ENCODE measurements at regions not wholly inside any gene's neighbourhood (a gene's known extent, or its start where the extent isn't known, plus 50 kb on each side); places are given as distances from the start of the nearest gene placed in this dataset.
"Not testable (repeated sequence)": the region's sequence is repeated elsewhere in the genome, so short reads cannot be mapped to it uniquely, and the experiment has no call there.

GRCh38 chrX:140149761-140150160 lies 184.4 kb upstream of the CXorf66 start:
- no peak for TF ChIP-seq CTCF (IDR thresholded peaks at IDR 0.05; ENCODE audit: low read depth, low read length, missing control alignments)
- DNase-seq = no peak
- in situ Hi-C loops (cut with HindIII; ENCODE audit: low pct_ligation_motif_present, low sequenced_read_pairs) = no loop called here
- no peak overlapping the region for H3K4me3 ChIP-seq (ENCODE audit: low read depth, low read length)
- H3K27ac ChIP-seq = no peak overlapping the region
- no peaks in the 10 kb centered on the region for H3K36me3 ChIP-seq (replicated peaks)
- no peaks in the 10 kb centered on the region for H3K27me3 ChIP-seq (replicated peaks)

GRCh38 chrX:140141444-140142029 lies 176.2 kb upstream of the CXorf66 start:
- H3K27me3 ChIP-seq (replicated peaks) = no peaks in the 10 kb centered on the region
- DNase-seq = peak; percentile 2
- in situ Hi-C loops (cut with HindIII; ENCODE audit: low pct_ligation_motif_present, low sequenced_read_pairs) = no loop called here
- H3K4me3 ChIP-seq (ENCODE audit: low read depth, low read length) = no peak overlapping the region
- no peaks in the 10 kb centered on the region for H3K36me3 ChIP-seq (replicated peaks)
- no peak overlapping the region for H3K27ac ChIP-seq
- peak; percentile 71 for TF ChIP-seq CTCF (IDR thresholded peaks at IDR 0.05; ENCODE audit: low read depth, low read length, missing control alignments)

- H3K4me3 ChIP-seq (ENCODE audit: low read depth, low read length); H3K36me3 ChIP-seq (replicated peaks); H3K27ac ChIP-seq; H3K27me3 ChIP-seq (replicated peaks); in situ Hi-C loops (cut with HindIII; ENCODE audit: low pct_ligation_motif_present, low sequenced_read_pairs); DNase-seq: not testable (repeated sequence)
These were observed 173.2 kb upstream of the CXorf66 start for GRCh38 chrX:140138492-140138891.

- H3K36me3 ChIP-seq (replicated peaks); DNase-seq; H3K4me3 ChIP-seq (ENCODE audit: low read depth, low read length); H3K27ac ChIP-seq; in situ Hi-C loops (cut with HindIII; ENCODE audit: low pct_ligation_motif_present, low sequenced_read_pairs); H3K27me3 ChIP-seq (replicated peaks): not testable (repeated sequence)
These were observed 172.7 kb upstream of the CXorf66 start for GRCh38 chrX:140138065-140138464.

- no peak overlapping the region for H3K4me3 ChIP-seq (ENCODE audit: low read depth, low read length)
- in situ Hi-C loops (cut with HindIII; ENCODE audit: low pct_ligation_motif_present, low sequenced_read_pairs) = no loop called here
- no peak for DNase-seq
- H3K27ac ChIP-seq = no peak overlapping the region
- no peaks in the 10 kb centered on the region for H3K27me3 ChIP-seq (replicated peaks)
- H3K36me3 ChIP-seq (replicated peaks) = no peaks in the 10 kb centered on the region
- TF ChIP-seq CTCF (IDR thresholded peaks at IDR 0.05; ENCODE audit: low read depth, low read length, missing control alignments) = no peak
These were observed 167.6 kb upstream of the CXorf66 start for GRCh38 chrX:140132937-140133336.

- Histone ChIP-seq H3K27me3 (replicated peaks) (no peaks in the 10 kb centered on the region), H3K36me3 (replicated peaks) (no peaks in the 10 kb centered on the region), H3K27ac (no peak overlapping the region), H3K4me3 (ENCODE audit: low read depth, low read length) (no peak overlapping the region)
- in situ Hi-C loops (cut with HindIII; ENCODE audit: low pct_ligation_motif_present, low sequenced_read_pairs) = no loop called here
- no peak for DNase-seq
- peak; percentile 66 for TF ChIP-seq CTCF (IDR thresholded peaks at IDR 0.05; ENCODE audit: low read depth, low read length, missing control alignments)
These were observed 158.1 kb upstream of the CXorf66 start for GRCh38 chrX:140123446-140123845.

GRCh38 chrX:140114059-140114458 lies 148.7 kb upstream of the CXorf66 start:
- H3K4me3 ChIP-seq (ENCODE audit: low read depth, low read length); H3K27me3 ChIP-seq (replicated peaks); DNase-seq; H3K27ac ChIP-seq; H3K36me3 ChIP-seq (replicated peaks); in situ Hi-C loops (cut with HindIII; ENCODE audit: low pct_ligation_motif_present, low sequenced_read_pairs): not testable (repeated sequence)
